Lung (tissue), 11 donors: ENCODE measurements at regions not wholly inside any gene's neighbourhood (a gene's known extent, or its start where the extent isn't known, plus 50 kb on each side); places are given as distances from the start of the nearest gene placed in this dataset.

Experiments
- ATAC-seq: fragments of 200-7000 bp; cut with Tn5 transposase; one replicate; pipeline ENCODE4 v1.9.1; 2020; ENCODE audit warnings: moderate number of reproducible peaks; ENCODE audit not compliant: insufficient read depth, low FRiP score
- DNase-seq, 3 donors: peaks; one replicate each; pipeline ENCODE4 v3.0.0-alpha.2; 2013 to 2017
- H3K27ac ChIP-seq, 2 donors: one replicate each; pipeline ENCODE4 v1.5.1; 2013; ENCODE audit warnings: mild to moderate bottlenecking in 2 of 2, moderate library complexity in 2 of 2, control low read depth in 1 of 2, inconsistent platforms in 1 of 2, low read depth in 1 of 2, low read length in 1 of 2
- H3K27me3 ChIP-seq, 3 donors: one replicate each; pipeline ENCODE4 v1.5.1; 2013; ENCODE audit warnings: low read length in 2 of 3; ENCODE audit not compliant: control insufficient read depth in 3 of 3, insufficient read depth in 3 of 3
- H3K36me3 ChIP-seq, 4 donors: one replicate each; pipeline ENCODE4 v1.5.1; 2013; ENCODE audit warnings: low read length in 4 of 4, mild to moderate bottlenecking in 1 of 4, moderate library complexity in 1 of 4; ENCODE audit not compliant: control insufficient read depth in 4 of 4, insufficient read depth in 4 of 4
- H3K4me1 ChIP-seq, 5 donors: one replicate each; pipeline ENCODE4 v1.5.1; 2013; ENCODE audit warnings: low read length in 5 of 5, mild to moderate bottlenecking in 2 of 5, moderate library complexity in 1 of 5; ENCODE audit not compliant: control insufficient read depth in 5 of 5, insufficient read depth in 5 of 5
- H3K4me3 ChIP-seq: one replicate; pipeline ENCODE4 v1.5.1; 2013; ENCODE audit warnings: mild to moderate bottlenecking, control low read depth, moderate library complexity
- H3K9ac ChIP-seq, 2 donors: one replicate each; pipeline ENCODE4 v1.5.1; 2013; ENCODE audit warnings: low read length in 2 of 2, control low read depth in 1 of 2; ENCODE audit not compliant: insufficient read depth in 1 of 2
- H3K9me3 ChIP-seq, 4 donors: one replicate each; pipeline ENCODE4 v1.5.1; 2013; ENCODE audit warnings: low read length in 3 of 4, mild to moderate bottlenecking in 1 of 4, moderate library complexity in 1 of 4; ENCODE audit not compliant: control insufficient read depth in 4 of 4, insufficient read depth in 3 of 4
- CTCF ChIP-seq: IDR thresholded peaks from 2 replicates; pipeline ENCODE4 v1.5.1; 2012; ENCODE audit warnings: mild to moderate bottlenecking; ENCODE audit errors: control extremely low read depth, extremely low read depth
- WGBS, 2 donors: extraction: QIAGEN DNeasy Blood & Tissue Kit; methylation state at CpG; one replicate each; pipeline ENCODE4 v1.1.7; 2013; 5-methylcytosine and 5-hydroxymethylcytosine counted together
- donor health status: control.
- donor health status: control.
- donor health status: Bipolar disorder and iron deficiency.
- donor health status: healthy.
- donor health status: DM: yes; HTN: yes; CAD: no.

- Histone ChIP-seq H3K27me3 (no peaks in the 10 kb centered on the region), H3K36me3 (no peaks in the 10 kb centered on the region), H3K4me3 (no peak overlapping the region), H3K27ac (no peak overlapping the region), H3K4me1 (no peaks in the 10 kb centered on the region), H3K9me3 (peaks cover 0 to 4% (median 1%) of the 10 kb centered on the region in 4 donors), H3K9ac (no peak overlapping the region)
- no peak for ATAC-seq
- WGBS, 2 donors: 66 to 97% methylated on average over 4 of the region's 4 CpGs
- no peak for TF ChIP-seq CTCF
- DNase-seq: no peak
Observed at GRCh38 chr15:81686021-81686420, 312.0 kb upstream of the TMC3 start.

- ATAC-seq (no peak), DNase-seq (no peak)
- H3K9ac ChIP-seq: no peak overlapping the region
- no peaks in the 10 kb centered on the region for H3K27me3 ChIP-seq
- no peak for TF ChIP-seq CTCF
- peaks cover 0 to 4% (median 1%) of the 10 kb centered on the region in 4 donors for H3K9me3 ChIP-seq
- no peak overlapping the region for H3K27ac ChIP-seq
- H3K36me3 ChIP-seq: no peaks in the 10 kb centered on the region
- no peaks in the 10 kb centered on the region for H3K4me1 ChIP-seq
- no peak overlapping the region for H3K4me3 ChIP-seq
Observed at GRCh38 chr15:81685237-81685636, 311.2 kb upstream of the TMC3 start.

GRCh38 chr15:81680829-81681228 is 306.8 kb upstream of the TMC3 start:
- Histone ChIP-seq H3K36me3 (no peaks in the 10 kb centered on the region), H3K4me3 (no peak overlapping the region), H3K27me3 (no peaks in the 10 kb centered on the region), H3K27ac (no peak overlapping the region), H3K4me1 (no peaks in the 10 kb centered on the region), H3K9ac (no peak overlapping the region), H3K9me3 (peaks cover 0 to 4% (median 3%) of the 10 kb centered on the region in 4 donors)
- no peak for DNase-seq
- TF ChIP-seq CTCF: no peak
- ATAC-seq: no peak

- Histone ChIP-seq H3K9me3 (no peaks in the 10 kb centered on the region), H3K27ac (no peak overlapping the region), H3K4me1 (no peaks in the 10 kb centered on the region), H3K36me3 (no peaks in the 10 kb centered on the region), H3K9ac (no peak overlapping the region), H3K4me3 (no peak overlapping the region), H3K27me3 (no peaks in the 10 kb centered on the region)
- TF ChIP-seq CTCF: no peak
- 7 to 9% methylated on average over 1 of the region's 1 CpG for WGBS, 2 donors
- ATAC-seq: no peak
- DNase-seq: no peak
Observed at GRCh38 chr15:81666839-81667238, 292.8 kb upstream of the TMC3 start.
